ENCODE measurements at regions not wholly inside any gene's neighbourhood (a gene's known extent, or its start where the extent isn't known, plus 50 kb on each side); places are given as distances from the start of the nearest gene placed in this dataset.

DNA sequence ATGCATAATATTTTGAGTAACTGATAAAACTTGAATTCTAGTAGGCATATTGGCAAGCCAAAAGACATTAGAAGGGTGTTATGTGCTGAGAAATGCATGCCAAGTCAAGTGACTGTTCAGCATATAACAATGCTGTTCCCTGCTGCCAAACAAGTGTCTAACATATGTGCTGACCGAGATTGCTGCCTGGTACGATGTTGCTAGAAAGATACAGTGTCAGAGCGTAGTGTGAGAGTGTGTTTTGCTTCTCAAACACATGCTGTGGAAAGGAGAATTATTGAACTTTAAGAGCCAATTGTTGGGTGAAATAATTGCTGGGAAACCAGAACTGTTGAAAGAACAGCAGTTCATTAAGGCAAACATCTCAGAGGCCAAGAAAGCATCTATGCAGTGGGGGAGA lies 71.3 kb upstream of the GRIA4 start:
- intact Hi-C loops (cut with micrococcal nuclease): no loop called here
- H3K27ac Mint-ChIP-seq: no peak overlapping the region
- no peak overlapping the region for H3K27ac ChIP-seq (ENCODE audit: low read length in 2 of 2)
- no peaks in the 10 kb centered on the region for H3K9me3 Mint-ChIP-seq (ENCODE audit: insufficient read depth)
- 76% methylated on average over 3 of the region's 3 CpGs for WGBS (ENCODE audit: insufficient coverage)
- H4K20me1 ChIP-seq (ENCODE audit: control insufficient read depth, insufficient read depth, low read length, poor library complexity, severe bottlenecking): no peaks in the 10 kb centered on the region
- H3K4me3 ChIP-seq (ENCODE audit: control extremely low read depth in 1 of 5, extremely low read depth in 1 of 5, insufficient read depth in 1 of 5, low read depth in 2 of 5, low read length in 4 of 5): no peak overlapping the region
- no peak for ATAC-seq (ENCODE audit: low read depth)
- H3K79me2 ChIP-seq (ENCODE audit: control insufficient read depth, insufficient read depth, low read length): no peaks in the 10 kb centered on the region
- DNase-seq: no peak
- H3K4me1 ChIP-seq (ENCODE audit: control insufficient read depth in 2 of 2, insufficient read depth in 2 of 2, low read length in 2 of 2): no peaks in the 10 kb centered on the region
- no peaks in the 10 kb centered on the region for H3K4me1 Mint-ChIP-seq
- ChIA-PET CTCF (no interaction called here), POLR2A (no interaction called here)
- no peak overlapping the region for H3K4me2 ChIP-seq (replicated peaks; ENCODE audit: low read depth, low read length, poor library complexity, severe bottlenecking)
- no peaks in the 10 kb centered on the region for H3K27me3 ChIP-seq (replicated peaks in 1 of 4; ENCODE audit: control extremely low read depth in 1 of 4, control insufficient read depth in 3 of 4, insufficient read depth in 4 of 4, low read length in 3 of 4)
- no peaks in the 10 kb centered on the region for H3K9me3 ChIP-seq (ENCODE audit: control extremely low read depth in 1 of 3, control insufficient read depth in 2 of 3, insufficient read depth in 1 of 3, low read length in 2 of 3)
- H3K36me3 ChIP-seq (replicated peaks in 1 of 2; ENCODE audit: control extremely low read depth in 1 of 2, control insufficient read depth in 1 of 2, extremely low read depth in 1 of 2, insufficient read depth in 2 of 2, low read length in 1 of 2): no peaks in the 10 kb centered on the region
- no peak overlapping the region for H3K4me3 Mint-ChIP-seq
- no peak overlapping the region for H2AFZ ChIP-seq (ENCODE audit: insufficient read depth, low read depth, low read length, poor library complexity, severe bottlenecking)
- H3K27me3 Mint-ChIP-seq: no peaks in the 10 kb centered on the region
- TF ChIP-seq EZH2 (IDR thresholded peaks at IDR 0.05; ENCODE audit: borderline replicate concordance, insufficient read depth, low read depth, low read length, poor library complexity, severe bottlenecking): no peak
- TF ChIP-seq, protein P1, sequence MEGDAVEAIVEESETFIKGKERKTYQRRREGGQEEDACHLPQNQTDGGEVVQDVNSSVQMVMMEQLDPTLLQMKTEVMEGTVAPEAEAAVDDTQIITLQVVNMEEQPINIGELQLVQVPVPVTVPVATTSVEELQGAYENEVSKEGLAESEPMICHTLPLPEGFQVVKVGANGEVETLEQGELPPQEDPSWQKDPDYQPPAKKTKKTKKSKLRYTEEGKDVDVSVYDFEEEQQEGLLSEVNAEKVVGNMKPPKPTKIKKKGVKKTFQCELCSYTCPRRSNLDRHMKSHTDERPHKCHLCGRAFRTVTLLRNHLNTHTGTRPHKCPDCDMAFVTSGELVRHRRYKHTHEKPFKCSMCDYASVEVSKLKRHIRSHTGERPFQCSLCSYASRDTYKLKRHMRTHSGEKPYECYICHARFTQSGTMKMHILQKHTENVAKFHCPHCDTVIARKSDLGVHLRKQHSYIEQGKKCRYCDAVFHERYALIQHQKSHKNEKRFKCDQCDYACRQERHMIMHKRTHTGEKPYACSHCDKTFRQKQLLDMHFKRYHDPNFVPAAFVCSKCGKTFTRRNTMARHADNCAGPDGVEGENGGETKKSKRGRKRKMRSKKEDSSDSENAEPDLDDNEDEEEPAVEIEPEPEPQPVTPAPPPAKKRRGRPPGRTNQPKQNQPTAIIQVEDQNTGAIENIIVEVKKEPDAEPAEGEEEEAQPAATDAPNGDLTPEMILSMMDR (IDR thresholded peaks at IDR 0.05): no peak
- H3K9ac ChIP-seq (ENCODE audit: low read length): no peak overlapping the region

DNA sequence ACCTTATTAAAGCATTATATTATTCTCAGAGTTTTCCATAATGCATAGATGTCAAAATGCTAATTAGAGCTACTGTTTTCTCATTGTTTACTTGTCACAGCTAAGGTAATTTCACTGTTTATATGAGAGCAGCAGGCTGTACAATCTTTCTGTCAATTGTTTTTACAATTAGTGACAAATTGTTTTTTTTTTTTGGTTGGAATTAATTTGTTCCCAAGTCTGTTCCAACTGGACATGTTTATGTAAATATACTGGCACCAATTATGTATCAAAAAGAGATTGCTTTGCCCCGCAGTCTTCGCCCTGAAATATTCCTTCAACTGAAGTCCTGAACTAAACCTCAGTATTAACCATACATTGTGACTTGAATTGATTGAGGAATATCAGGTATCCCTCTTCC lies 72.3 kb upstream of the GRIA4 start:
- DNase-seq (no peak), ATAC-seq (ENCODE audit: low read depth) (no peak)
- Histone ChIP-seq H3K4me3 (ENCODE audit: control extremely low read depth in 1 of 5, extremely low read depth in 1 of 5, insufficient read depth in 1 of 5, low read depth in 2 of 5, low read length in 4 of 5) (no peak overlapping the region), H3K4me2 (replicated peaks; ENCODE audit: low read depth, low read length, poor library complexity, severe bottlenecking) (no peak overlapping the region), H4K20me1 (ENCODE audit: control insufficient read depth, insufficient read depth, low read length, poor library complexity, severe bottlenecking) (no peaks in the 10 kb centered on the region), H3K27ac (ENCODE audit: low read length in 2 of 2) (no peak overlapping the region), H3K4me1 (ENCODE audit: control insufficient read depth in 2 of 2, insufficient read depth in 2 of 2, low read length in 2 of 2) (no peaks in the 10 kb centered on the region), H3K79me2 (ENCODE audit: control insufficient read depth, insufficient read depth, low read length) (no peaks in the 10 kb centered on the region), H3K27me3 (replicated peaks in 1 of 4; ENCODE audit: control extremely low read depth in 1 of 4, control insufficient read depth in 3 of 4, insufficient read depth in 4 of 4, low read length in 3 of 4) (no peaks in the 10 kb centered on the region), H3K36me3 (replicated peaks in 1 of 2; ENCODE audit: control extremely low read depth in 1 of 2, control insufficient read depth in 1 of 2, extremely low read depth in 1 of 2, insufficient read depth in 2 of 2, low read length in 1 of 2) (no peaks in the 10 kb centered on the region), H2AFZ (ENCODE audit: insufficient read depth, low read depth, low read length, poor library complexity, severe bottlenecking) (no peak overlapping the region), H3K9me3 (ENCODE audit: control extremely low read depth in 1 of 3, control insufficient read depth in 2 of 3, insufficient read depth in 1 of 3, low read length in 2 of 3) (no peaks in the 10 kb centered on the region), H3K9ac (ENCODE audit: low read length) (no peak overlapping the region)
- no CpG with 5 or more reads among the region's 2 CpGs for WGBS (ENCODE audit: insufficient coverage)
- ChIA-PET POLR2A (no interaction called here), CTCF (no interaction called here)
- Mint-ChIP-seq H3K4me1 (no peaks in the 10 kb centered on the region), H3K27me3 (no peaks in the 10 kb centered on the region), H3K27ac (no peak overlapping the region), H3K4me3 (no peak overlapping the region), H3K9me3 (ENCODE audit: insufficient read depth) (no peaks in the 10 kb centered on the region)
- intact Hi-C loops (cut with micrococcal nuclease): no loop called here
- TF ChIP-seq, protein P1 (IDR thresholded peaks at IDR 0.05): no peak
- no peak for TF ChIP-seq EZH2 (IDR thresholded peaks at IDR 0.05; ENCODE audit: borderline replicate concordance, insufficient read depth, low read depth, low read length, poor library complexity, severe bottlenecking)

All from B cell (primary cell).